Activated CD8-positive, alpha-beta T cell treated with anti-CD3 and anti-CD28 coated beads for 36 hours (primary cell): ENCODE measurements at regions not wholly inside any gene's neighbourhood (a gene's known extent, or its start where the extent isn't known, plus 50 kb on each side); places are given as distances from the start of the nearest gene placed in this dataset.
"Not testable (repeated sequence)": the region's sequence is repeated elsewhere in the genome, so short reads cannot be mapped to it uniquely, and the experiment has no call there.

ENCODE experiments used
- ATAC-seq: fragments of 200-7000 bp; cut with Tn5 transposase; one replicate; pipeline ENCODE4 v1.10.0; 2021; ENCODE audit warnings: mild to moderate bottlenecking, moderate library complexity
- CTCF ChIA-PET: fragments of 350-600 bp; sonication (Branson Sonifier 250); formaldehyde crosslinking; loops from one replicate; lab custom pipeline; 2021; ENCODE audit warnings: antibody characterized with exemption; lab: Charles Lee
- POLR2A ChIA-PET: fragments of 350-600 bp; sonication (Branson Sonifier 250); formaldehyde crosslinking; loops from one replicate; lab custom pipeline; 2021; ENCODE audit warnings: antibody characterized with exemption; lab: Charles Lee
- DNase-seq: peaks from one replicate; pipeline ENCODE4 v3.0.0-alpha.2; 2020
- H3K27ac Mint-ChIP-seq: one replicate; pipeline ENCODE4 v1.8.0; 2021; ENCODE audit warnings: mild to moderate bottlenecking, mixed read lengths
- H3K27me3 Mint-ChIP-seq: one replicate; pipeline ENCODE4 v1.8.0; 2021; ENCODE audit warnings: mixed read lengths
- H3K36me3 Mint-ChIP-seq: one replicate; pipeline ENCODE4 v1.8.0; 2021; ENCODE audit warnings: low read depth, mixed read lengths
- H3K4me1 Mint-ChIP-seq: one replicate; pipeline ENCODE4 v1.8.0; 2021; ENCODE audit warnings: low read depth, mixed read lengths
- H3K4me3 Mint-ChIP-seq: one replicate; pipeline ENCODE4 v1.8.0; 2021; ENCODE audit warnings: mild to moderate bottlenecking, moderate library complexity, mixed read lengths
- H3K9me3 Mint-ChIP-seq: one replicate; pipeline ENCODE4 v1.8.0; 2021; ENCODE audit warnings: mixed read lengths
- intact Hi-C: fragments of 100-400 bp; cut with micrococcal nuclease; formaldehyde crosslinking; loops from one replicate; pipeline ENCODE4 v1.10.0; 2022
- TF ChIP-seq, protein P1 (sequence below): fragments of 200-600 bp; IDR thresholded peaks from one replicate; pipeline ENCODE4 v1.8.0; 2022; ENCODE audit warnings: antibody characterized with exemption, mild to moderate bottlenecking

DNA sequence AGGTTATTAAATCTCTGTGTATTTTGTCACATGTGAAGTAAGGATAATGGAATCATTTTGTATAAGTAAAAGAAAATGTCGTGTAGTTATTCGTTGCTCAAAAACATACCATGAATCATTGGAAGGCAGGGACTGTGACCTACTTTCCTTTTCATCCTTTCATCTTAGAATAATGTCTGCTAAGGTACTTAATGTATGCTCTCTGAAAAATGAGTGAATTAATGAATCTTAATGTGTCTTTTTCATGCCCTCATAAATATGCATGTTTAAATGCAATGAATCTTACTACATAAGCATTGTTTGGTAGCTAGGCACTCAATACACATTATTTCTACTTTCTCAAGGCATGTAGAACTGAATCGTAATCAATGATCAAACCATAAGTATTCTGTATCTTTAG lies 343.9 kb downstream of the MAGEB5 start:
- H3K4me3 Mint-ChIP-seq, result no peak overlapping the region
- no peaks in the 10 kb centered on the region for H3K9me3 Mint-ChIP-seq
- DNase-seq (no peak), ATAC-seq (no peak)
- no peaks in the 10 kb centered on the region for H3K4me1 Mint-ChIP-seq
- intact Hi-C loops, result no loop called here
- TF ChIP-seq, protein P1, sequence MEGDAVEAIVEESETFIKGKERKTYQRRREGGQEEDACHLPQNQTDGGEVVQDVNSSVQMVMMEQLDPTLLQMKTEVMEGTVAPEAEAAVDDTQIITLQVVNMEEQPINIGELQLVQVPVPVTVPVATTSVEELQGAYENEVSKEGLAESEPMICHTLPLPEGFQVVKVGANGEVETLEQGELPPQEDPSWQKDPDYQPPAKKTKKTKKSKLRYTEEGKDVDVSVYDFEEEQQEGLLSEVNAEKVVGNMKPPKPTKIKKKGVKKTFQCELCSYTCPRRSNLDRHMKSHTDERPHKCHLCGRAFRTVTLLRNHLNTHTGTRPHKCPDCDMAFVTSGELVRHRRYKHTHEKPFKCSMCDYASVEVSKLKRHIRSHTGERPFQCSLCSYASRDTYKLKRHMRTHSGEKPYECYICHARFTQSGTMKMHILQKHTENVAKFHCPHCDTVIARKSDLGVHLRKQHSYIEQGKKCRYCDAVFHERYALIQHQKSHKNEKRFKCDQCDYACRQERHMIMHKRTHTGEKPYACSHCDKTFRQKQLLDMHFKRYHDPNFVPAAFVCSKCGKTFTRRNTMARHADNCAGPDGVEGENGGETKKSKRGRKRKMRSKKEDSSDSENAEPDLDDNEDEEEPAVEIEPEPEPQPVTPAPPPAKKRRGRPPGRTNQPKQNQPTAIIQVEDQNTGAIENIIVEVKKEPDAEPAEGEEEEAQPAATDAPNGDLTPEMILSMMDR, result no peak
- no peaks in the 10 kb centered on the region for H3K27me3 Mint-ChIP-seq
- H3K27ac Mint-ChIP-seq, result no peak overlapping the region
- no peaks in the 10 kb centered on the region for H3K36me3 Mint-ChIP-seq
- ChIA-PET POLR2A (no interaction called here), CTCF (no interaction called here)

DNA sequence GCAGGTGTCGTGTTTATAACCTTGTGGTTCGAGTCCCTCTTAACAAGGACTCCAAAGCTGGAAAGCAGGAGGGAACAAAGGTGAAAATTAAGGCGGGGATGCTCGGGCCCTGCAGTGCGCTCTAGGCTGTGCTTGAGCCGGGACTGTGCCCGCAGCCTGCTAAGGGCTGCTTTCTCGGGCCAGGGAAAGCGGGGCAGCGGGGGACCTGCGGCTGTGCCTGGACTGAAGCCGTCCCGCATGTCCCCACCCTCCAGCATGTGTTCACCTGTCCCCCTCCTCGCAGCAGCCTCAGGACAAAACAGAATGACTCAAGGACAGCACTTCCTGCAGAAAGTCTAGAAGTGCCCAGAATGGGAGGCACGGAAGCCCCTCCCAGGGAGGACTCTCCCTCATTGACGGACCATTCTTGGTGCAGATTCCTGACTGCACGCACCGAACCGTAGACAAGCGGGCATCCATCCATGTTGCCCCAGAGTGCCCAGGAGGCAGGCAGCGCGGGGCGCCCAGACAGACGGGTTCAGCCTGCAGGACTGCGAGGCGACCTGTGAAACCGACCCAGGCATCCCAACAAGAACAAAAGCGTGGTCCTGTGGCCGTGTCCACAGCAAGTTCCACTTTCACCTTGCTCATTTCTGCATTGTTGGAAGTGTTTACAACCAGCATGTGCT lies 342.9 kb downstream of the MAGEB5 start:
- H3K36me3 Mint-ChIP-seq, result no peaks in the 10 kb centered on the region
- POLR2A ChIA-PET, result no interaction called here
- no peak for DNase-seq
- ATAC-seq, result no peak
- H3K27me3 Mint-ChIP-seq, result no peaks in the 10 kb centered on the region
- TF ChIP-seq, protein P1, result no peak
- no peak overlapping the region for H3K4me3 Mint-ChIP-seq
- CTCF ChIA-PET, result no interaction called here
- H3K9me3 Mint-ChIP-seq, result no peaks in the 10 kb centered on the region
- H3K27ac Mint-ChIP-seq, result no peak overlapping the region
- intact Hi-C loops, result no loop called here
- H3K4me1 Mint-ChIP-seq, result no peaks in the 10 kb centered on the region

DNA sequence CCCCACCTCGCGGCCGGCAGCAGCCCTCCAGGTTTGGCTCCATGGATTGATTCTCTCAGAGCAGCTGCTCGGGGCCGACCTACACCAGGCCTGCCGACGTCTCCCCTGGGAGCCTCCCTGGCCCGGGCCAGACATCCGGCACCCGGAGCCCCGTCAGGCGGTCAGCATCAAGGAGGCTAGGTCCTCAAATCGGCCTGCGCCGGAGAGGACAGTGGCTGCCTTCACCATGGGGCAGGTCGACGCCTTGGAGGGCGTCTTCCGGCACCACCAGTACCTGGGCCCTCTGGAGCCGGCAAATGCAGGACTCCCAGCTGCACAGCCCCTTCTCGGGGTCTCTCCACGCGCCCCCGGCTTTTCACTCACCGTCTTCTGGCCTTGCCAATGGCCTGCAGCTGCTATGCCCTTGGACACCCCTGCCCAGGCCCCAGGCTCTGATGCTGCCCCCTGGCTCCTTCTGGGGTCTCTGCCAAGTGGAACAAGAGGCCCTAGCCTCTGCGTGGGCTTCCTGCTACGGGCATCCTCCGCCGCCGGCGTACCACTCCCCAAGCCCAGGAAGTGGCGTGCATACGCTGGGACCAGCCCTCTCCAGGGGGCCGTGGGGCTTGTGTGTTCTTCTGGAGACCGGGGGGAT lies 341.8 kb downstream of the MAGEB5 start:
- Mint-ChIP-seq H3K36me3 (no peaks in the 10 kb centered on the region), H3K9me3 (no peaks in the 10 kb centered on the region), H3K4me1 (no peaks in the 10 kb centered on the region), H3K27me3 (no peaks in the 10 kb centered on the region), H3K27ac (no peak overlapping the region), H3K4me3 (no peak overlapping the region)
- DNase-seq (no peak), ATAC-seq (no peak)
- CTCF ChIA-PET, result no interaction called here
- TF ChIP-seq, protein P1, result no peak
- intact Hi-C loops, result no loop called here
- POLR2A ChIA-PET, result no interaction called here

DNA sequence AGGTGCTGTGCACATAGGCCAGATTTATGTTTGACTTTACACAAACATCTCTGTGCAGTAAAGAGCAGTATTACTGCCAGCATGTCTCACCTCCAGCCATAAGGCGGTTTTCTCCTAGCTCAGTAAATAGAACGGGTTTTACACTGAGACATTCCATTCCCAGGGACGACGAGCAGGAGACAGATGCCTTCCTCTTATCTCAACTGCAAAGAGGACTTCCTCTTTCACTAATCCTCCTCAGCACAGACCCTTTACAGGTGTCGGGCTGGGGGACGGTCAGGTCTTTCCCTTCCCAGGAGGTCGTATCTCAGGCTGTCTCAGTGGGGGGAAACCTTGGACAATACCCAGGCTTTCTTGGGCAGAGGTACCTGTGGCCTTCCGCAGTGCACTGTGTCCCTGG lies 309.8 kb downstream of the MAGEB5 start:
- H3K27ac Mint-ChIP-seq, POLR2A ChIA-PET, H3K9me3 Mint-ChIP-seq, H3K4me3 Mint-ChIP-seq, H3K36me3 Mint-ChIP-seq, DNase-seq, H3K4me1 Mint-ChIP-seq, CTCF ChIA-PET, H3K27me3 Mint-ChIP-seq, intact Hi-C loops, ATAC-seq: not testable (repeated sequence)

DNA sequence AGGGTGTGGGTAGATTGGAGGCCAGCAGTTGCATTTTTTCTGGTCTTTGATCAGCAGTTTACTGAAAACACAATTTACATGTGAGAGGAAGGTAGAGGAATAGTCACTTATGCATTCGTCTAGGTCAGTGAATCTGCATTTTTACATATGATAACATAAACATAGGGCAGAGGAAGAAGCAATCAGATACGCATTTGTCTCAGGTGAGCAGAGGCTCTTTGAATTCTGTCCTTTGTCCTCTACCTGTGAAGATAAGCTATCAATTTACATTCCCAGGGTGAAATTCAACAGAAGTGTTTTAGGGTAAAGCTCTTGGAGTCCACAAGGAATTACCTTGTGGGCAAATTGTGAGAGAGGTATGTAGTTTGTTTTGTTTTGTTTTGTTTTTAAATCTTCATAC lies 306.5 kb downstream of the MAGEB5 start:
- TF ChIP-seq, protein P1, result no peak
- CTCF ChIA-PET, result no interaction called here
- intact Hi-C loops, result no loop called here

More for the DNA sequence above, 306.5 kb downstream of the MAGEB5 start:
- Mint-ChIP-seq H3K27me3 (no peaks in the 10 kb centered on the region), H3K4me3 (no peak overlapping the region), H3K27ac (no peak overlapping the region), H3K9me3 (peaks cover 3% of the 10 kb centered on the region), H3K36me3 (no peaks in the 10 kb centered on the region), H3K4me1 (no peaks in the 10 kb centered on the region)
- DNase-seq (no peak), ATAC-seq (no peak)
- POLR2A ChIA-PET, result no interaction called here
